Neuronal stem cell (in vitro differentiated cells): ENCODE measurements at regions not wholly inside any gene's neighbourhood (a gene's known extent, or its start where the extent isn't known, plus 50 kb on each side); places are given as distances from the start of the nearest gene placed in this dataset.
"Not testable (repeated sequence)": the region's sequence is repeated elsewhere in the genome, so short reads cannot be mapped to it uniquely, and the experiment has no call there.

Experiments
- DNase-seq: peaks from one replicate; pipeline ENCODE4 v3.0.0-alpha.2; 2013; ENCODE audit warnings: low spot score
- H2AFZ ChIP-seq: one replicate; pipeline ENCODE4 v1.6.1; 2013; ENCODE audit warnings: mild to moderate bottlenecking, low read length, inconsistent platforms
- H2AK5ac ChIP-seq: 2 replicates; pipeline ENCODE4 v1.6.1; 2013; ENCODE audit warnings: low read depth, mild to moderate bottlenecking, inconsistent platforms, low read length, moderate library complexity, mixed read lengths
- H2BK120ac ChIP-seq: 2 replicates; pipeline ENCODE4 v1.6.1; 2013; ENCODE audit warnings: low read depth, mild to moderate bottlenecking, inconsistent platforms, low read length, moderate library complexity, mixed read lengths
- H2BK12ac ChIP-seq: one replicate; pipeline ENCODE4 v1.6.1; 2013; ENCODE audit warnings: low read length, inconsistent platforms
- H2BK15ac ChIP-seq: 2 replicates; pipeline ENCODE4 v1.6.1; 2013; ENCODE audit warnings: mild to moderate bottlenecking, low read length, inconsistent platforms, mixed read lengths
- H2BK5ac ChIP-seq: one replicate; pipeline ENCODE4 v1.6.1; 2013; ENCODE audit warnings: inconsistent platforms, mild to moderate bottlenecking, low read length, moderate library complexity
- H3K14ac ChIP-seq: one replicate; pipeline ENCODE4 v1.6.1; 2013; ENCODE audit warnings: low read length, inconsistent platforms
- H3K18ac ChIP-seq: 2 replicates; pipeline ENCODE4 v1.6.1; 2013; ENCODE audit warnings: low read length, inconsistent platforms
- H3K23ac ChIP-seq: 2 replicates; pipeline ENCODE4 v1.6.1; 2013; ENCODE audit warnings: low read depth, mild to moderate bottlenecking, mixed read lengths, low read length, inconsistent platforms; ENCODE audit not compliant: poor library complexity
- H3K27ac ChIP-seq: replicated peaks from 3 replicates; pipeline ENCODE4 v1.5.1; 2013; ENCODE audit warnings: low read length, inconsistent platforms
- H3K27me3 ChIP-seq, 3 experiments: 2 replicates each; pipeline ENCODE4 v1.6.1; 2013; ENCODE audit warnings: low read length in 3 of 3, mild to moderate bottlenecking in 2 of 3, inconsistent platforms in 1 of 3, low read depth in 1 of 3, mixed read lengths in 1 of 3, moderate library complexity in 1 of 3; ENCODE audit not compliant: control insufficient read depth in 3 of 3, insufficient read depth in 3 of 3
- H3K36me3 ChIP-seq, 2 donors: replicated peaks in 1 of 2; 2 replicates each; pipeline ENCODE4 v1.6.1; 2013; ENCODE audit warnings: low read length in 2 of 2; ENCODE audit not compliant: control insufficient read depth in 2 of 2, insufficient read depth in 2 of 2
- H3K4ac ChIP-seq: 2 replicates; pipeline ENCODE4 v1.6.1; 2013; ENCODE audit warnings: inconsistent platforms, mild to moderate bottlenecking, low read length, moderate library complexity
- H3K4me1 ChIP-seq, 2 donors: 1 replicate in 1 of 2; 2 replicates in 1 of 2; pipeline ENCODE4 v1.6.1; 2013; ENCODE audit warnings: low read length in 2 of 2, low read depth in 1 of 2; ENCODE audit not compliant: control insufficient read depth in 2 of 2, insufficient read depth in 1 of 2
- H3K4me2 ChIP-seq: one replicate; pipeline ENCODE4 v1.6.1; 2013; ENCODE audit warnings: mild to moderate bottlenecking, low read length, inconsistent platforms; ENCODE audit not compliant: insufficient read depth, poor library complexity, severe bottlenecking
- H3K4me3 ChIP-seq, 2 donors: 2 replicates each; pipeline ENCODE4 v1.5.1; 2013; ENCODE audit warnings: low read length in 2 of 2, mild to moderate bottlenecking in 2 of 2, inconsistent platforms in 1 of 2, moderate library complexity in 1 of 2
- H3K79me1 ChIP-seq: one replicate; pipeline ENCODE4 v1.6.1; 2013; ENCODE audit warnings: low read depth, mild to moderate bottlenecking, inconsistent platforms, low read length, moderate library complexity
- H3K9ac ChIP-seq: one replicate; pipeline ENCODE4 v1.6.1; 2013; ENCODE audit warnings: mild to moderate bottlenecking, low read depth, low read length, inconsistent platforms; ENCODE audit not compliant: poor library complexity
- H3K9me3 ChIP-seq, 2 donors: replicated peaks in 1 of 2; 2 replicates each; pipeline versions ENCODE3 to v1.6.1; 2013; ENCODE audit warnings: low read length in 2 of 2, mild to moderate bottlenecking in 2 of 2, inconsistent platforms in 1 of 2, low read depth in 1 of 2, mixed read lengths in 1 of 2, moderate library complexity in 1 of 2; ENCODE audit not compliant: control insufficient read depth in 2 of 2, insufficient read depth in 1 of 2
- H4K8ac ChIP-seq: one replicate; pipeline ENCODE4 v1.6.1; 2013; ENCODE audit warnings: low read depth, mild to moderate bottlenecking, inconsistent platforms, low read length, moderate library complexity
- H4K91ac ChIP-seq: one replicate; pipeline ENCODE4 v1.6.1; 2013; ENCODE audit warnings: low read length, low read depth, mild to moderate bottlenecking, inconsistent platforms; ENCODE audit not compliant: poor library complexity
- WGBS, 2 donors: extraction: QIAGEN DNeasy Blood & Tissue Kit; methylation state at CpG; one replicate each; pipeline ENCODE4 v1.1.7; 2013; ENCODE audit warnings: missing lambda C conversion rate in 2 of 2, mixed read lengths in 1 of 2; ENCODE audit not compliant: insufficient read length in 2 of 2, insufficient replicate concordance in 1 of 2; ENCODE audit errors: extremely low coverage in 2 of 2; 5-methylcytosine and 5-hydroxymethylcytosine counted together

- not testable (repeated sequence) for H3K4ac ChIP-seq, H2BK5ac ChIP-seq, H3K14ac ChIP-seq, H3K9me3 ChIP-seq, H3K36me3 ChIP-seq, DNase-seq, H2BK15ac ChIP-seq, H2BK12ac ChIP-seq, H3K4me3 ChIP-seq, H3K23ac ChIP-seq, H3K9ac ChIP-seq, H3K27me3 ChIP-seq, H3K18ac ChIP-seq, H4K91ac ChIP-seq, H3K27ac ChIP-seq, H3K79me1 ChIP-seq, H2BK120ac ChIP-seq, H2AK5ac ChIP-seq, H3K4me2 ChIP-seq, H2AFZ ChIP-seq, H3K4me1 ChIP-seq, H4K8ac ChIP-seq
- WGBS, 2 donors, result no CpG with 5 or more reads among the region's 4 CpGs
These were observed 1718.4 kb downstream of the SPATA31A7 start for GRCh38 chr9:62908271-62908670.

- H2AK5ac ChIP-seq, H3K4me2 ChIP-seq, H2AFZ ChIP-seq, H2BK5ac ChIP-seq, H3K9me3 ChIP-seq, H3K36me3 ChIP-seq, H4K91ac ChIP-seq, H3K9ac ChIP-seq, H2BK12ac ChIP-seq, H3K23ac ChIP-seq, H3K79me1 ChIP-seq, H3K4me3 ChIP-seq, H3K14ac ChIP-seq, H3K18ac ChIP-seq, H3K27ac ChIP-seq, H3K27me3 ChIP-seq, H2BK15ac ChIP-seq, H4K8ac ChIP-seq, H2BK120ac ChIP-seq, H3K4ac ChIP-seq, DNase-seq, H3K4me1 ChIP-seq: not testable (repeated sequence)
- no CpG with 5 or more reads among the region's 8 CpGs for WGBS, 2 donors
These were observed 1719.6 kb downstream of the SPATA31A7 start for GRCh38 chr9:62909447-62909846.

GRCh38 chr9:62912278-62912677 lies 1722.4 kb downstream of the SPATA31A7 start:
- not testable (repeated sequence) for H2AK5ac ChIP-seq, H3K4ac ChIP-seq, H2AFZ ChIP-seq, H3K18ac ChIP-seq, DNase-seq, H4K91ac ChIP-seq, H3K9me3 ChIP-seq, H3K4me3 ChIP-seq, H3K79me1 ChIP-seq, H2BK15ac ChIP-seq, H3K23ac ChIP-seq, H4K8ac ChIP-seq, H3K4me2 ChIP-seq, H2BK12ac ChIP-seq, H2BK5ac ChIP-seq, H3K9ac ChIP-seq, H3K27ac ChIP-seq, H3K36me3 ChIP-seq, H2BK120ac ChIP-seq, H3K14ac ChIP-seq, H3K27me3 ChIP-seq, H3K4me1 ChIP-seq
- WGBS, 2 donors, result no CpG with 5 or more reads among the region's 4 CpGs

GRCh38 chr9:62915168-62915567 lies 1725.3 kb downstream of the SPATA31A7 start:
- not testable (repeated sequence) for H2AK5ac ChIP-seq, H3K4me1 ChIP-seq, H2BK12ac ChIP-seq, H2BK5ac ChIP-seq, H2BK120ac ChIP-seq, H3K4me2 ChIP-seq, H3K27me3 ChIP-seq, H3K9ac ChIP-seq, H3K9me3 ChIP-seq, H3K4ac ChIP-seq, H4K8ac ChIP-seq, H3K36me3 ChIP-seq, H3K18ac ChIP-seq, H4K91ac ChIP-seq, H3K79me1 ChIP-seq, H2BK15ac ChIP-seq, DNase-seq, H3K23ac ChIP-seq, H3K27ac ChIP-seq, H3K14ac ChIP-seq
- no CpG with 5 or more reads among the region's 21 CpGs for WGBS, 2 donors
- H3K4me3 ChIP-seq, result peak overlapping the region in 1 of 2 donors; percentile 28
- peak overlapping the region; percentile 72 for H2AFZ ChIP-seq
